GM23338 (cell line): ENCODE measurements at regions not wholly inside any gene's neighbourhood (a gene's known extent, or its start where the extent isn't known, plus 50 kb on each side); places are given as distances from the start of the nearest gene placed in this dataset.

Experiments
- ATAC-seq: fragments of 200-7000 bp; cut with Tn5 transposase; 3 replicates; pipeline ENCODE4 v1.9.1; 2020
- DNase-seq: peaks from one replicate; pipeline ENCODE4 v3.0.0-alpha.2; 2015; ENCODE audit warnings: low spot score
- H2AFZ ChIP-seq: fragments of 200-600 bp; sonication (generic); 2 replicates; pipeline ENCODE4 v1.8.0; 2016; ENCODE audit warnings: antibody characterized with exemption, mild to moderate bottlenecking, moderate library complexity
- H3F3A ChIP-seq: fragments of 200-600 bp; sonication (generic); replicated peaks from 2 replicates; pipeline ENCODE4 v1.8.0; 2017; ENCODE audit warnings: antibody characterized with exemption, mixed run types, low read depth
- H3K27ac ChIP-seq: fragments of 200-600 bp; sonication (generic); 2 replicates; pipeline ENCODE4 v1.6.1; 2016; ENCODE audit warnings: low read depth
- H3K27me3 ChIP-seq: fragments of 200-600 bp; sonication (generic); 2 replicates; pipeline ENCODE4 v1.8.0; 2016; ENCODE audit warnings: mild to moderate bottlenecking, mixed run types, moderate library complexity; ENCODE audit not compliant: insufficient read depth
- H3K36me3 ChIP-seq: fragments of 200-600 bp; sonication (generic); 2 replicates; pipeline ENCODE4 v1.8.0; 2016; ENCODE audit warnings: mild to moderate bottlenecking; ENCODE audit not compliant: insufficient read depth
- H3K4me1 ChIP-seq: fragments of 200-600 bp; sonication (generic); 2 replicates; pipeline ENCODE4 v1.8.0; 2016; ENCODE audit warnings: mild to moderate bottlenecking, moderate library complexity; ENCODE audit not compliant: insufficient read depth
- H3K4me2 ChIP-seq: fragments of 200-600 bp; sonication (generic); 2 replicates; pipeline ENCODE4 v1.7.1; 2017; ENCODE audit warnings: mixed run types
- H3K4me3 ChIP-seq: fragments of 200-600 bp; sonication (generic); 2 replicates; pipeline ENCODE4 v1.6.1; 2016; ENCODE audit warnings: mixed run types
- H3K79me2 ChIP-seq: fragments of 200-600 bp; sonication (generic); replicated peaks from 2 replicates; pipeline ENCODE4 v1.8.0; 2017; ENCODE audit warnings: mild to moderate bottlenecking; ENCODE audit not compliant: insufficient read depth
- H3K9me2 ChIP-seq: fragments of 200-600 bp; sonication (generic); 2 replicates; pipeline ENCODE4 v1.8.0; 2017; ENCODE audit not compliant: insufficient read depth
- H4K20me1 ChIP-seq: fragments of 200-600 bp; sonication (generic); replicated peaks from 2 replicates; pipeline ENCODE4 v1.8.0; 2017; ENCODE audit warnings: mild to moderate bottlenecking; ENCODE audit not compliant: insufficient read depth
- H3K27ac Mint-ChIP-seq: 2 replicates; pipeline ENCODE4 v1.8.0; 2020; ENCODE audit warnings: inconsistent platforms, mild to moderate bottlenecking, moderate library complexity, mixed read lengths
- H3K27me3 Mint-ChIP-seq: 3 replicates; pipeline ENCODE4 v1.8.0; 2022; ENCODE audit warnings: low read depth, mild to moderate bottlenecking, moderate library complexity, mixed read lengths, inconsistent platforms; ENCODE audit not compliant: insufficient read depth, poor library complexity
- H3K36me3 Mint-ChIP-seq: 3 replicates; pipeline ENCODE4 v1.8.0; 2021; ENCODE audit warnings: low read depth, mild to moderate bottlenecking, inconsistent platforms, moderate library complexity, mixed read lengths
- H3K4me1 Mint-ChIP-seq: 3 replicates; pipeline ENCODE4 v1.8.0; 2020; ENCODE audit warnings: mild to moderate bottlenecking, inconsistent platforms, mixed read lengths
- H3K4me3 Mint-ChIP-seq: 3 replicates; pipeline ENCODE4 v1.8.0; 2021; ENCODE audit warnings: moderate library complexity, mild to moderate bottlenecking, inconsistent platforms, mixed read lengths
- H3K9me3 Mint-ChIP-seq: 3 replicates; pipeline ENCODE4 v1.8.0; 2020; ENCODE audit warnings: moderate library complexity, mild to moderate bottlenecking, inconsistent platforms, mixed read lengths
- CREB1 ChIP-seq: fragments of 250-450 bp; sonication (Bioruptor Pico); IDR thresholded peaks from 2 replicates; pipeline ENCODE4 v1.5.0; 2020; ENCODE audit warnings: low read depth, mild to moderate bottlenecking, moderate library complexity
- EZH2 ChIP-seq: fragments of 200-600 bp; sonication (generic); IDR thresholded peaks from one replicate; pipeline ENCODE4 v1.8.0; 2017; ENCODE audit warnings: antibody characterized with exemption, mild to moderate bottlenecking, low read depth; ENCODE audit not compliant: unreplicated experiment
- EZH2phosphoT487 ChIP-seq: fragments of 200-600 bp; sonication (generic); IDR thresholded peaks from one replicate; pipeline ENCODE4 v1.8.1; 2018; ENCODE audit warnings: antibody characterized with exemption; ENCODE audit not compliant: unreplicated experiment
- POLR2AphosphoS5 ChIP-seq: IDR thresholded peaks from 2 replicates; pipeline ENCODE4 v1.6.1; 2016; ENCODE audit warnings: antibody characterized with exemption, low read depth
- REST ChIP-seq: IDR thresholded peaks from one replicate; pipeline ENCODE4 v1.6.1; 2018; ENCODE audit warnings: antibody characterized with exemption; ENCODE audit not compliant: unreplicated experiment
- ZNF331 ChIP-seq: fragments of 250-450 bp; sonication (Bioruptor Pico); IDR thresholded peaks from 2 replicates; pipeline ENCODE4 v1.5.0; 2020; ENCODE audit warnings: low read depth, mild to moderate bottlenecking, moderate library complexity
- TF ChIP-seq, protein P1 (sequence below), 2 experiments: fragments of 200-600 bp in 1 of 2; sonication (generic) in 1 of 2; conservative IDR thresholded peaks; 2 replicates each; pipeline versions ENCODE4 v1.5.1 to v1.6.1; 2016 to 2017; ENCODE audit warnings: antibody characterized with exemption in 2 of 2, low read depth in 2 of 2, mild to moderate bottlenecking in 2 of 2, moderate library complexity in 1 of 2
- TF ChIP-seq, protein P2 (sequence below): IDR thresholded peaks from 2 replicates; pipeline ENCODE4 v1.6.1; 2016; ENCODE audit warnings: antibody characterized with exemption

DNA sequence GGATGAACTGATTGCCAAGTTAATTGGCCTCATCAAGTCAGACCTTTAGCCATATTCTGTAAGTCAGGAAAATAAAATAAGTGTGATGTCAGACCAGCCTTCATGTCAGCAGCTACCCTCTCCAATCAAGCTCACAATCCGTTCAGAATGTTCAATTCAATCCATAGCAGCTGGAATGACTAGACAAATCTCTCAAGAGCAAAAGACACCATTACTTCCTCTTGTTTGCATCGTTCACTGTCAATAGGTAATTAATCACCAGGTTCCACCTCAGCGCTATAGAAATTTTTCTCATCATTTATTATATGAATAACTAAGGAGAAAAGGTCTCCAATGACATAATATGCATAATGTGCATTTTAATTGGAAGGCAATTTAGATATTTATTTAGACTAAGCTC lies 321.0 kb upstream of the GRIA3 start:
- Histone ChIP-seq H3K4me2 (no peak overlapping the region), H3K9me2 (no peaks in the 10 kb centered on the region), H3K27ac (no peak overlapping the region), H3K27me3 (no peaks in the 10 kb centered on the region), H3K4me1 (no peaks in the 10 kb centered on the region), H4K20me1 (no peaks in the 10 kb centered on the region), H3K36me3 (no peaks in the 10 kb centered on the region), H3K79me2 (no peaks in the 10 kb centered on the region), H3K4me3 (no peak overlapping the region), H3F3A (no peaks in the 10 kb centered on the region), H2AFZ (no peak overlapping the region)
- Mint-ChIP-seq H3K27ac (no peak overlapping the region; the same call in 1 of the 2 replicates), H3K27me3 (no peaks in the 10 kb centered on the region), H3K4me1 (no peaks in the 10 kb centered on the region), H3K4me3 (no peak overlapping the region), H3K36me3 (no peaks in the 10 kb centered on the region), H3K9me3 (no peaks in the 10 kb centered on the region)
- ATAC-seq (no peak), DNase-seq (no peak)
- TF ChIP-seq, protein P1, sequence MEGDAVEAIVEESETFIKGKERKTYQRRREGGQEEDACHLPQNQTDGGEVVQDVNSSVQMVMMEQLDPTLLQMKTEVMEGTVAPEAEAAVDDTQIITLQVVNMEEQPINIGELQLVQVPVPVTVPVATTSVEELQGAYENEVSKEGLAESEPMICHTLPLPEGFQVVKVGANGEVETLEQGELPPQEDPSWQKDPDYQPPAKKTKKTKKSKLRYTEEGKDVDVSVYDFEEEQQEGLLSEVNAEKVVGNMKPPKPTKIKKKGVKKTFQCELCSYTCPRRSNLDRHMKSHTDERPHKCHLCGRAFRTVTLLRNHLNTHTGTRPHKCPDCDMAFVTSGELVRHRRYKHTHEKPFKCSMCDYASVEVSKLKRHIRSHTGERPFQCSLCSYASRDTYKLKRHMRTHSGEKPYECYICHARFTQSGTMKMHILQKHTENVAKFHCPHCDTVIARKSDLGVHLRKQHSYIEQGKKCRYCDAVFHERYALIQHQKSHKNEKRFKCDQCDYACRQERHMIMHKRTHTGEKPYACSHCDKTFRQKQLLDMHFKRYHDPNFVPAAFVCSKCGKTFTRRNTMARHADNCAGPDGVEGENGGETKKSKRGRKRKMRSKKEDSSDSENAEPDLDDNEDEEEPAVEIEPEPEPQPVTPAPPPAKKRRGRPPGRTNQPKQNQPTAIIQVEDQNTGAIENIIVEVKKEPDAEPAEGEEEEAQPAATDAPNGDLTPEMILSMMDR (conservative IDR thresholded peaks at IDR 0.05; ENCODE audit: low read depth in 2 of 2) = no peak
- TF ChIP-seq EZH2 = no peak
- TF ChIP-seq ZNF331 = no peak

DNA sequence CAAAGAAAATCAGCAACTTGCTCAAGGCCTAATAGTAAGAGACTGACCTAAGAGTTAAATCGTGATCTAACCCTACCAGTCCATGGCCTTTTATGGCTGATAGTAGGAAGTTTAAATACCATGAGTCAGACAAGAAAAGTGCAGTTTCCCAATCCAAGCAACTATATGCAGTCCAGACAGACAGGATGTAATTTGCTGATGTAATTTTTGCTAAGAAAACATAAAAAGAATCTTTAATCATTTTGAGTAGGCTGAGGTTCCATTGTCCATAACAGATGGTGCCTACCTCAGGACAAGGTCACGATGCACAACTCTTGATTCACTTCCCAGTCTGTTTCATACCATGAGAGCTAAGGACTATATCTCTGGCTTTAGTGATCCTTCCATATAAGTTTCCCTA lies 317.5 kb upstream of the GRIA3 start:
- Mint-ChIP-seq H3K27ac (no peak overlapping the region), H3K27me3 (no peaks in the 10 kb centered on the region), H3K4me3 (no peak overlapping the region), H3K36me3 (no peaks in the 10 kb centered on the region), H3K9me3 (no peaks in the 10 kb centered on the region), H3K4me1 (no peaks in the 10 kb centered on the region)
- no peak for TF ChIP-seq POLR2AphosphoS5
- no peak for TF ChIP-seq REST
- TF ChIP-seq EZH2phosphoT487 = no peak
- TF ChIP-seq CREB1 (CRISPR knock-in tag) = no peak
- TF ChIP-seq, protein P2, sequence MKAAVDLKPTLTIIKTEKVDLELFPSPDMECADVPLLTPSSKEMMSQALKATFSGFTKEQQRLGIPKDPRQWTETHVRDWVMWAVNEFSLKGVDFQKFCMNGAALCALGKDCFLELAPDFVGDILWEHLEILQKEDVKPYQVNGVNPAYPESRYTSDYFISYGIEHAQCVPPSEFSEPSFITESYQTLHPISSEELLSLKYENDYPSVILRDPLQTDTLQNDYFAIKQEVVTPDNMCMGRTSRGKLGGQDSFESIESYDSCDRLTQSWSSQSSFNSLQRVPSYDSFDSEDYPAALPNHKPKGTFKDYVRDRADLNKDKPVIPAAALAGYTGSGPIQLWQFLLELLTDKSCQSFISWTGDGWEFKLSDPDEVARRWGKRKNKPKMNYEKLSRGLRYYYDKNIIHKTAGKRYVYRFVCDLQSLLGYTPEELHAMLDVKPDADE = no peak
- TF ChIP-seq ZNF331 = no peak
- H3K4me2 ChIP-seq = no peak overlapping the region
- H3K27ac ChIP-seq = no peak overlapping the region
- no peaks in the 10 kb centered on the region for H3K9me2 ChIP-seq
- ATAC-seq = no peak
- no peaks in the 10 kb centered on the region for H3K4me1 ChIP-seq
- H3K27me3 ChIP-seq = no peaks in the 10 kb centered on the region
- no peak overlapping the region for H2AFZ ChIP-seq
- no peaks in the 10 kb centered on the region for H4K20me1 ChIP-seq
- H3K4me3 ChIP-seq = no peak overlapping the region
- no peaks in the 10 kb centered on the region for H3F3A ChIP-seq
- H3K79me2 ChIP-seq = no peaks in the 10 kb centered on the region
- no peak for DNase-seq
- H3K36me3 ChIP-seq = no peaks in the 10 kb centered on the region
